Keratinocyte (primary cell): ENCODE measurements at regions not wholly inside any gene's neighbourhood (a gene's known extent, or its start where the extent isn't known, plus 50 kb on each side); places are given as distances from the start of the nearest gene placed in this dataset.

Experiments
- DNase-seq: peaks from one replicate; pipeline ENCODE4 v3.0.0-alpha.2; 2011; ENCODE audit warnings: low read depth, missing footprints, low spot score
- FAIRE-seq: peaks from 2 replicates; lab custom pipeline; 2011; peaks lifted over from hg19 to GRCh38; lab: Jason Lieb, UNC
- H2AFZ ChIP-seq: 2 replicates; pipeline ENCODE4 v1.6.0; 2012; ENCODE audit warnings: low read length, control low read depth, inconsistent platforms; ENCODE audit not compliant: control insufficient read depth
- H3K27ac ChIP-seq: 2 replicates; pipeline ENCODE4 v1.5.1; 2011; ENCODE audit warnings: low read length; ENCODE audit not compliant: control insufficient read depth, insufficient read depth
- H3K27me3 ChIP-seq: 3 replicates; pipeline ENCODE4 v1.6.0; 2011; ENCODE audit warnings: low read length; ENCODE audit not compliant: control insufficient read depth, insufficient read depth; ENCODE audit errors: extremely low read depth
- H3K36me3 ChIP-seq, 2 experiments: 2 replicates in 1 of 2; 3 replicates in 1 of 2; pipeline ENCODE4 v1.5.1; 2011; ENCODE audit warnings: low read length in 2 of 2, mild to moderate bottlenecking in 1 of 2; ENCODE audit not compliant: control insufficient read depth in 2 of 2, insufficient read depth in 2 of 2; ENCODE audit errors: extremely low read depth in 1 of 2
- H3K4me1 ChIP-seq: 3 replicates; pipeline ENCODE4 v1.5.1; 2011; ENCODE audit warnings: low read length; ENCODE audit not compliant: control insufficient read depth, insufficient read depth; ENCODE audit errors: extremely low read depth
- H3K4me2 ChIP-seq: 3 replicates; pipeline ENCODE4 v1.6.0; 2011; ENCODE audit warnings: low read depth, low read length; ENCODE audit not compliant: control insufficient read depth, insufficient read depth; ENCODE audit errors: extremely low read depth
- H3K4me3 ChIP-seq, 3 experiments: fragments of 200-600 bp in 1 of 3; sonication (generic) in 1 of 3; 2 replicates in 2 of 3; 3 replicates in 1 of 3; pipeline ENCODE4 v1.5.1; 2011 to 2016; ENCODE audit warnings: low read length in 3 of 3, mild to moderate bottlenecking in 3 of 3, control low read depth in 2 of 3, inconsistent platforms in 1 of 3, low read depth in 1 of 3, mixed read lengths in 1 of 3, mixed run types in 1 of 3, moderate library complexity in 1 of 3; ENCODE audit not compliant: control insufficient read depth in 2 of 3, insufficient read depth in 2 of 3; ENCODE audit errors: extremely low read depth in 1 of 3
- H3K79me2 ChIP-seq: 2 replicates; pipeline ENCODE4 v1.6.0; 2012; ENCODE audit warnings: low read length; ENCODE audit not compliant: control insufficient read depth, insufficient read depth
- H3K9ac ChIP-seq: 3 replicates; pipeline ENCODE4 v1.6.0; 2011; ENCODE audit warnings: low read length; ENCODE audit not compliant: control insufficient read depth, insufficient read depth; ENCODE audit errors: extremely low read depth
- H3K9me1 ChIP-seq: 3 replicates; pipeline ENCODE4 v1.6.0; 2011; ENCODE audit warnings: low read length; ENCODE audit not compliant: control insufficient read depth, insufficient read depth; ENCODE audit errors: extremely low read depth
- H3K9me3 ChIP-seq: 2 replicates; pipeline ENCODE4 v1.5.1; 2012; ENCODE audit warnings: low read depth, low read length; ENCODE audit not compliant: control insufficient read depth
- H4K20me1 ChIP-seq: 3 replicates; pipeline ENCODE4 v1.6.0; 2011; ENCODE audit warnings: low read length; ENCODE audit not compliant: control insufficient read depth, insufficient read depth; ENCODE audit errors: extremely low read depth
- EZH2 ChIP-seq: IDR thresholded peaks from one replicate; pipeline ENCODE4 v1.6.1; 2012; ENCODE audit warnings: inconsistent platforms, mild to moderate bottlenecking, low read length, moderate library complexity
- dilution Hi-C: fragments of 300-500 bp; cut with MboI; formaldehyde crosslinking; loops from one replicate; pipeline ENCODE4 v1.7.0; 2020; ENCODE audit warnings: low sequenced_read_pairs; ENCODE audit not compliant: extremely low pct_ligation_motif_present
- TF ChIP-seq, protein P1 (sequence below), 3 experiments: IDR thresholded peaks in 1 of 3; conservative IDR thresholded peaks in 1 of 3; optimal IDR thresholded peaks in 1 of 3; 2 replicates in 2 of 3; 3 replicates in 1 of 3; pipeline versions ENCODE3 to v1.5.1; 2011; ENCODE audit warnings: low read length in 3 of 3, mild to moderate bottlenecking in 3 of 3, moderate library complexity in 2 of 3, control low read depth in 1 of 3, inconsistent platforms in 1 of 3; ENCODE audit not compliant: insufficient read depth in 2 of 3; ENCODE audit errors: extremely low read depth in 1 of 3

DNA sequence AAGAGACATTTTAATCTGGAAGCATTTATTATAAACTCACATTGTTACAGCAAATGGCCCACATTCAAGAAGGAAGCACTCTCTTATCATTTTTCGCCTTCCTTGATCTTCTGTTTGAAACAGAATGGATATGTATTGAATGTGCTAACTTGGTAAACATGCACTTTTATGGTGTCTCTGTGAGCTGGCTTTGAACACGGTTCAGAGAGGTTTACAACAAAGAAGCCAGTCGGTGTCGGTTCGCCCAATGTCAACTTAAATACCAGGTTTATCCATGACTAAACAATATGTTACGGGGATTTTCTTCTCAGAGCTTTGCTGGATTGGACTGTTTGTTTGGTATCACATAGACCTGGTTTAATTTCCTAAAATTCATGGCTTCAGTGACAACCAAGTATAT is 226.4 kb downstream of the TGFB2 start:
- no peak overlapping the region for H3K4me3 ChIP-seq
- H3K79me2 ChIP-seq = no peaks in the 10 kb centered on the region
- DNase-seq (no peak), FAIRE-seq (no peak)
- no peak overlapping the region for H3K27ac ChIP-seq
- no peaks in the 10 kb centered on the region for H3K9me3 ChIP-seq
- H3K27me3 ChIP-seq = no peaks in the 10 kb centered on the region
- no peaks in the 10 kb centered on the region for H3K36me3 ChIP-seq
- H3K9ac ChIP-seq = no peak overlapping the region
- no peaks in the 10 kb centered on the region for H3K9me1 ChIP-seq
- no peak overlapping the region for H2AFZ ChIP-seq
- peaks cover 9% of the 10 kb centered on the region for H3K4me1 ChIP-seq
- TF ChIP-seq, protein P1, sequence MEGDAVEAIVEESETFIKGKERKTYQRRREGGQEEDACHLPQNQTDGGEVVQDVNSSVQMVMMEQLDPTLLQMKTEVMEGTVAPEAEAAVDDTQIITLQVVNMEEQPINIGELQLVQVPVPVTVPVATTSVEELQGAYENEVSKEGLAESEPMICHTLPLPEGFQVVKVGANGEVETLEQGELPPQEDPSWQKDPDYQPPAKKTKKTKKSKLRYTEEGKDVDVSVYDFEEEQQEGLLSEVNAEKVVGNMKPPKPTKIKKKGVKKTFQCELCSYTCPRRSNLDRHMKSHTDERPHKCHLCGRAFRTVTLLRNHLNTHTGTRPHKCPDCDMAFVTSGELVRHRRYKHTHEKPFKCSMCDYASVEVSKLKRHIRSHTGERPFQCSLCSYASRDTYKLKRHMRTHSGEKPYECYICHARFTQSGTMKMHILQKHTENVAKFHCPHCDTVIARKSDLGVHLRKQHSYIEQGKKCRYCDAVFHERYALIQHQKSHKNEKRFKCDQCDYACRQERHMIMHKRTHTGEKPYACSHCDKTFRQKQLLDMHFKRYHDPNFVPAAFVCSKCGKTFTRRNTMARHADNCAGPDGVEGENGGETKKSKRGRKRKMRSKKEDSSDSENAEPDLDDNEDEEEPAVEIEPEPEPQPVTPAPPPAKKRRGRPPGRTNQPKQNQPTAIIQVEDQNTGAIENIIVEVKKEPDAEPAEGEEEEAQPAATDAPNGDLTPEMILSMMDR (optimal IDR thresholded peaks at IDR 0.05 in 1 of 3, IDR thresholded peaks at IDR 0.05 in 1 of 3, conservative IDR thresholded peaks at IDR 0.05 in 1 of 3; ENCODE audit: extremely low read depth in 1 of 3, insufficient read depth in 2 of 3, low read length in 3 of 3) = no peak
- TF ChIP-seq EZH2 = no peak
- H3K4me2 ChIP-seq = no peak overlapping the region
- no peaks in the 10 kb centered on the region for H4K20me1 ChIP-seq
- dilution Hi-C loops = no loop called here

- Histone ChIP-seq H3K9me1 (no peaks in the 10 kb centered on the region), H3K27ac (no peak overlapping the region), H3K9me3 (no peaks in the 10 kb centered on the region), H3K4me1 (peaks cover 9% of the 10 kb centered on the region), H3K36me3 (no peaks in the 10 kb centered on the region), H3K4me2 (no peak overlapping the region), H2AFZ (no peak overlapping the region), H3K27me3 (no peaks in the 10 kb centered on the region), H3K9ac (no peak overlapping the region), H3K4me3 (no peak overlapping the region), H3K79me2 (no peaks in the 10 kb centered on the region), H4K20me1 (no peaks in the 10 kb centered on the region)
- TF ChIP-seq, protein P1 (optimal IDR thresholded peaks at IDR 0.05 in 1 of 3, IDR thresholded peaks at IDR 0.05 in 1 of 3, conservative IDR thresholded peaks at IDR 0.05 in 1 of 3; ENCODE audit: extremely low read depth in 1 of 3, insufficient read depth in 2 of 3, low read length in 3 of 3) = no peak
- TF ChIP-seq EZH2 = no peak
- FAIRE-seq (no peak), DNase-seq (no peak)
- dilution Hi-C loops = no loop called here
These were observed 226.9 kb downstream of the TGFB2 start for GRCh38 chr1:218572050-218572449.
